ENCODE measurements at regions not wholly inside any gene's neighbourhood (a gene's known extent, or its start where the extent isn't known, plus 50 kb on each side); places are given as distances from the start of the nearest gene placed in this dataset.

DNA sequence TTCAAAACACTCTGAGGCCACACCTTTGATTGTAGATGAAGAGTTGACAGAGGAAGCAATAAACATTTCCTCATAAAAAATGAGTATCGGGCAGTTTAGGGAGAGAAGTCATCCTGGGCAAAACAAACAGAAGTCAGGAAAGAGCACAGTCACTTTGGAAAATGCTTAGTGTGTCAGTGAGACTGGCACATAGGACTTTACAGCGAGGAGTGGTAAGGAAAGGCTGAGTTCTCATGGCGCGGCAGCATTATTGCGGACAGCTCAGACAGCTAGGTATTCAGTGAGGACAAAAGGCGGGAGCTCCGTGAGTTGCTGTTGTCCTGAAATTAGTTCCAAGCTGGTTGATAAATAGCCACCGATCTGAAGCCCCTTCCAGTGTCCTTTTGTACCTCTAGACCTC, 229.9 kb downstream of the SNAPC1 start:
- no peak for TF ChIP-seq GLI4 (CRISPR knock-in tag; IDR thresholded peaks at IDR 0.05; ENCODE audit: borderline replicate concordance)
- TF ChIP-seq, protein P1, sequence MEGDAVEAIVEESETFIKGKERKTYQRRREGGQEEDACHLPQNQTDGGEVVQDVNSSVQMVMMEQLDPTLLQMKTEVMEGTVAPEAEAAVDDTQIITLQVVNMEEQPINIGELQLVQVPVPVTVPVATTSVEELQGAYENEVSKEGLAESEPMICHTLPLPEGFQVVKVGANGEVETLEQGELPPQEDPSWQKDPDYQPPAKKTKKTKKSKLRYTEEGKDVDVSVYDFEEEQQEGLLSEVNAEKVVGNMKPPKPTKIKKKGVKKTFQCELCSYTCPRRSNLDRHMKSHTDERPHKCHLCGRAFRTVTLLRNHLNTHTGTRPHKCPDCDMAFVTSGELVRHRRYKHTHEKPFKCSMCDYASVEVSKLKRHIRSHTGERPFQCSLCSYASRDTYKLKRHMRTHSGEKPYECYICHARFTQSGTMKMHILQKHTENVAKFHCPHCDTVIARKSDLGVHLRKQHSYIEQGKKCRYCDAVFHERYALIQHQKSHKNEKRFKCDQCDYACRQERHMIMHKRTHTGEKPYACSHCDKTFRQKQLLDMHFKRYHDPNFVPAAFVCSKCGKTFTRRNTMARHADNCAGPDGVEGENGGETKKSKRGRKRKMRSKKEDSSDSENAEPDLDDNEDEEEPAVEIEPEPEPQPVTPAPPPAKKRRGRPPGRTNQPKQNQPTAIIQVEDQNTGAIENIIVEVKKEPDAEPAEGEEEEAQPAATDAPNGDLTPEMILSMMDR (CRISPR knock-in tag; IDR thresholded peaks at IDR 0.05), result no peak
- TF ChIP-seq ISL2 (CRISPR knock-in tag; IDR thresholded peaks at IDR 0.05), result no peak
- no peak for TF ChIP-seq PCBP2 (optimal IDR thresholded peaks at IDR 0.05; ENCODE audit: low read depth, low read length, poor library complexity, severe bottlenecking)
- TF ChIP-seq SMARCE1 (IDR thresholded peaks at IDR 0.05; ENCODE audit: borderline replicate concordance), result no peak
- no peak for TF ChIP-seq ZNF563 (CRISPR knock-in tag; IDR thresholded peaks at IDR 0.05)
- no peak for TF ChIP-seq NFIC (IDR thresholded peaks at IDR 0.05; ENCODE audit: low read length)
- no peak for TF ChIP-seq U2AF2 (IDR thresholded peaks at IDR 0.05; ENCODE audit: low read depth, low read length)
- no peak for TF ChIP-seq EZH2 (conservative IDR thresholded peaks at IDR 0.05; ENCODE audit: low read depth, low read length)
- TF ChIP-seq MIER2 (CRISPR knock-in tag; IDR thresholded peaks at IDR 0.05), result no peak
- TF ChIP-seq YEATS2 (CRISPR knock-in tag; IDR thresholded peaks at IDR 0.05; ENCODE audit: borderline replicate concordance), result no peak
- no peak for TF ChIP-seq RAD21 (CRISPR knock-in tag; IDR thresholded peaks at IDR 0.05)

Measured in HepG2 (cell line).